ENCODE measurements at regions not wholly inside any gene's neighbourhood (a gene's known extent, or its start where the extent isn't known, plus 50 kb on each side); places are given as distances from the start of the nearest gene placed in this dataset.

DNA sequence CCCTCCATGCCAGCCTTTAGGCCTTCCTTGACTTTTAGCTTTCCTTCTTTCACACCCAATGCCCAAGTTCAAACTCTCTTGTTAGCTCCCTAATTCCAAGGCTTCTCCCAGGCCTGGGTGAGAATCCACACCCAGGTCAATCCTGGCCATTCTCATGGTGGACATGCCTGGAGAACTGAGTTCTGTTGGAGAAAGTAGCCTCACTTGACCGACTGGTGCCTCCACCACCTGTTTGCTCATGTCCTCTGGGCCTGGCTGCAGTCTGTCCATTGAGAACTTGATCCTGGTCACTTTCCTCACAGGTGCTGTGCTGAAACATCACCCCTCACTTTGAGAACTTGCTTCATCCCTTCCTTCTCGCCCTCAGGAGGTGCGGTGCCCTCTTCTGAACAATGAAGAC lies 189.1 kb upstream of the TWIST2 start:
- Mint-ChIP-seq H3K27ac (no peak overlapping the region), H3K9me3 (peaks cover 6% of the 10 kb centered on the region), H3K36me3 (ENCODE audit: low read depth) (no peaks in the 10 kb centered on the region), H3K27me3 (ENCODE audit: low read depth) (peaks cover 6% of the 10 kb centered on the region), H3K4me3 (no peak overlapping the region), H3K4me1 (ENCODE audit: low read depth) (no peaks in the 10 kb centered on the region)

DNA sequence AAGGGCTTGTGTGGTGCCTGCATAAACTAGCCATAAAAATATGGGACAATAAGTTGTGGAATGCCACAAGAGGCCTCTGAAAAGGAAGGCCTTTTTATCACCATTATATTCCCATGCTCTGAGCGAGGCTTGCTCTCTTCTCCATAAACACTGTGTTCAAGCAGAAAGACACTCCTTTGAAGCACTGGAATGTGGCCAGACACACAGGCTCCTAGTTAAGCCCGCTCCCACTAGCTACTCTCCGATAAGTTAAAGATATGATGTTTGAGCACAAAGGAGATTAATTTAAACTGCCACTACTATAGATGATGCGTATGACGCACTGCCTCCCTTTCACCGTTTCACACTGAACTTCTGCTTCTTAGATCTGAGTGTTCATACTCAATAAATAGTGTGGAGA lies 188.7 kb upstream of the TWIST2 start:
- Mint-ChIP-seq H3K36me3 (ENCODE audit: low read depth) (no peaks in the 10 kb centered on the region), H3K27me3 (ENCODE audit: low read depth) (peaks cover 8% of the 10 kb centered on the region), H3K27ac (no peak overlapping the region), H3K9me3 (peaks cover 9% of the 10 kb centered on the region), H3K4me1 (ENCODE audit: low read depth) (no peaks in the 10 kb centered on the region), H3K4me3 (no peak overlapping the region)

DNA sequence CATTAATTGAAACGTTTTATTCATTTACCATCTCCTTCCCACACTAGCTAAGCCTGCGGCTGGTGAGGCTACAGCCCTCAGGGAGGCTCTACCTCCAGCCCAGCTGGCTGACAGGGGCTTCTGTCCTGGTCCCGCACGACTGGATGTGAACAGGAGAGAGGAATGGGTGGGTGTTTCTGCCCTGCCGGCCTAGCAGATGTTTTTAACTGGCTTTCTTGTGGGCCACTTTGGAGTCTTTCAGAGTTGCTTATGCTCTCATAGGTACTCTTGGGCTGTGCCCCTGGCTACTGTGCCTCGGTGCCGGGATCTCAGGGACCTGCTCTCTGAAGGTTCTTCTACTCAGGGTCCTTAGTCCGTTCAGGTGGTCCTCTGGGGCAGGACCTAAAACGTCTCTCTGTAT lies 184.3 kb upstream of the TWIST2 start:
- H3K36me3 Mint-ChIP-seq (ENCODE audit: low read depth): no peaks in the 10 kb centered on the region
- H3K9me3 Mint-ChIP-seq: peaks cover 9% of the 10 kb centered on the region
- no peaks in the 10 kb centered on the region for H3K4me1 Mint-ChIP-seq (ENCODE audit: low read depth)
- no peak overlapping the region for H3K27ac Mint-ChIP-seq
- H3K4me3 Mint-ChIP-seq: no peak overlapping the region
- H3K27me3 Mint-ChIP-seq (ENCODE audit: low read depth): peaks cover 10% of the 10 kb centered on the region

DNA sequence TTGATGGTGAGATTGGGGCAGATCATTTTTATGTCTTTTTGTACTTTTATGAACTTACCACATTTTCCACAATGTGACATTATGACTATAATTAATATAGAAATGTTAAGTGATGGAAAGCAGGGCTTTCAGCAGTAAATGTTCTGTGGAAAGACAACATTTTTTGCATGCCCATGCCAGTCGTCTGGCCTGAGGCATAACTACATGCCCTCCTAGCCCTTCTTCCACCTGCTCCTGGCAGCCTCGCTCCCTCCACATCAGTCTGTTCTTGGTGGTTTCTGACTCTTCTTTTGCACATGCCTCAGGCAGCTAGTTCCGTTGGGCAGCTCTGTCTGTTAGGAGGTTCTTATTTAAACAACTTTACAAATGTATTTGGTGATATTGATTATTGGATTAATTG lies 182.0 kb upstream of the TWIST2 start:
- no peak overlapping the region for H3K4me3 Mint-ChIP-seq
- peaks cover 3% of the 10 kb centered on the region for H3K36me3 Mint-ChIP-seq (ENCODE audit: low read depth)
- no peak overlapping the region for H3K27ac Mint-ChIP-seq
- H3K4me1 Mint-ChIP-seq (ENCODE audit: low read depth): no peaks in the 10 kb centered on the region
- peaks cover 13% of the 10 kb centered on the region for H3K9me3 Mint-ChIP-seq
- H3K27me3 Mint-ChIP-seq (ENCODE audit: low read depth): peaks cover 10% of the 10 kb centered on the region

DNA sequence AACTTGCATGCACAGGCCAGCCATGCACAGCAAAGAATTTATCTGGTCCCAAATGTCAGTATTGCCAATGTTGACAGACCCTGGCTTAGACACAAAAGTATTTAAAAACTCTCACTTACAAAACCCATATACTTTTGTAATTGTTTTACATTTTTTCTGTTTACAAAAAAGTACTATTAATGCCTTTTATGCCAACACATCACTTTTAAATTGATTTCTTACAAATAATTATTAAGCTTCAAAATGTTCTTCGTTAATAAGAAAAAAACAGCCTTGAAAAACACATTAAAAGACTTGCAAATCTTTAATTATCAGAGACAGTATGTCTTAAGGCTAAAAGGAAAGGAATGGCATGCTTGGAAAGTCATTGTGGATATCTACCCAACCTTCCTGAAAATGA lies 181.3 kb upstream of the TWIST2 start:
- peaks cover 10% of the 10 kb centered on the region for H3K27me3 Mint-ChIP-seq (ENCODE audit: low read depth)
- no peak overlapping the region for H3K4me3 Mint-ChIP-seq
- peaks cover 13% of the 10 kb centered on the region for H3K9me3 Mint-ChIP-seq
- H3K36me3 Mint-ChIP-seq (ENCODE audit: low read depth): peaks cover 3% of the 10 kb centered on the region
- H3K27ac Mint-ChIP-seq: no peak overlapping the region
- no peaks in the 10 kb centered on the region for H3K4me1 Mint-ChIP-seq (ENCODE audit: low read depth)

DNA sequence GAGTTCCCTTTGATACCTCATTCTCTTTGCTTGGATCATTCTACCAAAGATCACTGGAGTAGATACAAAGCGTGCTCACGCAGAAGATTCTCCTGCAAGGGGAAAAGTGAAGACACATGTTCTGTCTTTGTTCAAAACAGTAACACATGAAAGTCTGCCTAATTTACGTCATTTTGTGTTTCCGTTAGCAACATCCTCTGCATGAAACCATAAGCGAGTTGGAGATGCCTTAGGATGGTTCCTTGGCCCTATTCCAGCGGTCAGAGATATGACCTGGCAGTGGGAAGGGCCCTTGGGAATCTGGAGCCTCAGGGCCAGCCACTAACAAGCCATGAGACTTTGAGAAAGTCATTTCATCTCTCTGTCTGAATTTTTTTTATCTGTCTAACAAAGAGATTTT lies 180.9 kb upstream of the TWIST2 start:
- no peak overlapping the region for H3K4me3 Mint-ChIP-seq
- no peaks in the 10 kb centered on the region for H3K4me1 Mint-ChIP-seq (ENCODE audit: low read depth)
- no peak overlapping the region for H3K27ac Mint-ChIP-seq
- peaks cover 10% of the 10 kb centered on the region for H3K27me3 Mint-ChIP-seq (ENCODE audit: low read depth)
- H3K36me3 Mint-ChIP-seq (ENCODE audit: low read depth): peaks cover 3% of the 10 kb centered on the region
- H3K9me3 Mint-ChIP-seq: peaks cover 13% of the 10 kb centered on the region

DNA sequence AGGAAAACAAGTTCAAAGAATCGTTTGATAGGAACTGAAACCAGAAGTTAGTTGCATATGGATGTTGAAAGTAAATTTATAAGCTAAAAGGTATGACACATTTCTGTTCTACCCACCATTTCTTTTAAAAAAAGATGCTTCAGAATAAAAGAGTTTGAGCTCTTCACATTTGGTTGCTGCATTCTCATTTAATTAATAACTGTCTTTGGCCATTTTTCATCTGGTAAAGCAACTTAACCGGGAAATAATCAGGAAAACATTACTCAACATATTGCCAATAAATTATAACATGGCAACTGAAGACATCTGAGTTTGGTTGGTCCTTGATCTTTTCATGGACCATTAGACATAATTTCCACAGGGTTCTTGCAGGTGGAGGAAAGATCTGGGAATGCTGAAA lies 180.2 kb upstream of the TWIST2 start:
- Mint-ChIP-seq H3K4me3 (no peak overlapping the region), H3K36me3 (ENCODE audit: low read depth) (peaks cover 3% of the 10 kb centered on the region), H3K27ac (no peak overlapping the region), H3K9me3 (peaks cover 13% of the 10 kb centered on the region), H3K27me3 (ENCODE audit: low read depth) (peaks cover 14% of the 10 kb centered on the region), H3K4me1 (ENCODE audit: low read depth) (no peaks in the 10 kb centered on the region)

DNA sequence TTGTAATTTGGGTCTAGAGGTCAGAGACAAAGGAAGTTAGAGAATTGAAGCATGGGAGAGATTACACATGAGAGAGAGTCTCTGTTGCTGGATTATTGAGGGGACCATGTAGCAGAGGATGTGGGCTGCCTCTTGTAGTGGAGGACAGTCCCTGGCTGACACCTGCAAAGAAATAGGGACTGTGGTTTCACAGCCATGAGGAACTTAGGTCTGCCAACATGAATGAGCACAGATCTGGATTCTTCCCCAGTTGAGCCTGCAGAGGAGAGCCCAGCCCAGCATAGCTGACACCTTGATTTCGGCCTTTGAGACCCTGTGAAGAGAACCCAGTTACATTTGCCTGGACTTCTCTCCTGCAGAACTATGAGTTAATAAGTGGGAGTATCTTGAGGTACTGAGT lies 179.5 kb upstream of the TWIST2 start:
- Mint-ChIP-seq H3K9me3 (peaks cover 7% of the 10 kb centered on the region), H3K36me3 (ENCODE audit: low read depth) (peaks cover 3% of the 10 kb centered on the region), H3K27ac (no peak overlapping the region), H3K4me1 (ENCODE audit: low read depth) (no peaks in the 10 kb centered on the region), H3K27me3 (ENCODE audit: low read depth) (peaks cover 14% of the 10 kb centered on the region), H3K4me3 (no peak overlapping the region)

DNA sequence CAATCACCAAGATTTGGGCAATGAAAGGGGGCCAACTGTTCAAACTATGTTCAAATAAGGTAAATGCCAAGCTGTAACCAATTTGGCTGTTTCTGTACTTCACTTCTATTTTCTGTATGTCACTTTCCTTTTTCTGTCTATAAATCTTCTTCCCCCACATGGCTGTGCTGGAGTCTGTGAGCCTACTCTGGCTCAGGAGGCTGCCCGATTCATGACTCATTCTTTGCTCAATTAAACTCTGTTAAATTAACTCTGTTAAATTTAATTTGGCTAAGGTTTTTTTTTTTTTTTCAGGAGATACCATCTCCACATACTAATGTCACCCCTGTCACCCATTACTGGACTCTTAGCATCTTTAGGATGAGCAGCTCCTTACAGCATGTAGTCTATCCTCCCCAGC lies 178.8 kb upstream of the TWIST2 start:
- H3K27me3 Mint-ChIP-seq (ENCODE audit: low read depth): peaks cover 9% of the 10 kb centered on the region
- no peaks in the 10 kb centered on the region for H3K4me1 Mint-ChIP-seq (ENCODE audit: low read depth)
- no peak overlapping the region for H3K27ac Mint-ChIP-seq
- no peak overlapping the region for H3K4me3 Mint-ChIP-seq
- H3K36me3 Mint-ChIP-seq (ENCODE audit: low read depth): peaks cover 3% of the 10 kb centered on the region
- peaks cover 4% of the 10 kb centered on the region for H3K9me3 Mint-ChIP-seq

DNA sequence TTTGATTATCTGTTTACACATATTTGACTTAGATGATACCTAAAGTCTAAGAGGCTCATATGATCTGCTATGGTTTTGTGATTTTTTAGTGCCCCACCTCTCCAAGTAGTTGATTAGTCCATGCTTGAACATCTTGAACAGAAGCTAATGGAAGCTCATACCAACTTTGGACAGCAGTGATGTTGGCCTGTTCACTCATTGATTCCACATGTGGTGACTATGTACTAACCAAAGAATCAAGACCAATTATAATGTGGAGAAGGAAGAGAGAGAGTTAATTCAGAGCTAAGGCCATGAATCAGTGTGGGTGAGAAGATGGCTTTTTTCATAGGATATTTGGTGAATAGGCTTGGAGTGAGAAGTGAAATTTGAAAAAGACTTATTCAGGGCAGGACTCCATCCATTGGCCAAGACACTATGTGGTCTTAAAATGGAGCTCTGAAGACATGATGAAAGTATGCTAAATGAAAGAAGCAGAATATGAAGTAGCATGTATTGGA lies 178.3 kb upstream of the TWIST2 start:
- H3K9me3 Mint-ChIP-seq: peaks cover 4% of the 10 kb centered on the region
- H3K36me3 Mint-ChIP-seq (ENCODE audit: low read depth): peaks cover 3% of the 10 kb centered on the region
- H3K4me3 Mint-ChIP-seq: no peak overlapping the region
- H3K27ac Mint-ChIP-seq: no peak overlapping the region
- H3K4me1 Mint-ChIP-seq (ENCODE audit: low read depth): no peaks in the 10 kb centered on the region
- H3K27me3 Mint-ChIP-seq (ENCODE audit: low read depth): peaks cover 9% of the 10 kb centered on the region

DNA sequence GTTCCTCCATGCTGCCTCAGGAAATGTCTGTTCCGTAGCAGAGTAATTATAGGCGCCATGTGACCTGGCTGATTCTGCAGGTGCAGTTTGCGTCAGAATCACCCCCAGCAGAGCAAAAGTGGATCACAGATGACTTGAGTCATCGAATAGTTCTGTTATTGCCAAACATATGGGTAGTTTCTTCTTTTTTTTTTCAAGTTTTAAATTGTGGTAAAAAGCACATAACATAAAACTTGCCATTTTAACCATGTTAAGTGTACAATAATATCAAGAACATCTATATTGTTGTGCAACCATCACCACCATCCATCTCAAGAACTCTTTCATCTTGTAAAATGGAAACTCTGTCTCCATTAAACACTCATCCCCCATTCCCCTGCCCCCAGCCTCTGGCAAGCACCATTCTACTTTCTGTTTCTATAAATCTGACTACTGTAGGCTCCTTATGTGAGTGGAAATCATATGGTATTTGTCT lies 177.7 kb upstream of the TWIST2 start:
- Mint-ChIP-seq H3K27me3 (ENCODE audit: low read depth) (peaks cover 8% of the 10 kb centered on the region), H3K4me3 (no peak overlapping the region), H3K9me3 (peaks cover 4% of the 10 kb centered on the region), H3K4me1 (ENCODE audit: low read depth) (no peaks in the 10 kb centered on the region), H3K27ac (no peak overlapping the region), H3K36me3 (ENCODE audit: low read depth) (peaks cover 3% of the 10 kb centered on the region)

DNA sequence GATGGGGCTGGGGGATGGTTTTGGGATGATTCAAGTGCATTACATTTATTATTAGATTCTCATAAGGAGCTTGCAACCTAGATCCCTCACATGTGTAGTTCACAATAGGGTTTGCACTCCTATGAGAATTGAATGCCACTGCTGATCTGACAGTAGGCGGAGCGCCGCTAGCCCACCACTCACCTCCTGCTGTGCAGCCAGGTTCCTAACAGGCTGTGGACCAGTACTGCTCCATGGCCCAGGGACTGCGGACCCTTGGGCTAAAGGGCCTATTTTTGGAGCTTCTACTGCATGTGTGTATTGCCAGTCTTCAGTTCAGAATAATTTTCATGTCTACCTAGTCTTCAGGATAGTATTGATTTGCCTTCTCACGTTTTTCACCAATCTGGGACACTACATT lies 165.3 kb upstream of the TWIST2 start:
- Mint-ChIP-seq H3K36me3 (ENCODE audit: low read depth) (no peaks in the 10 kb centered on the region), H3K4me1 (ENCODE audit: low read depth) (peaks cover 10% of the 10 kb centered on the region), H3K9me3 (peaks cover 7% of the 10 kb centered on the region), H3K27ac (no peak overlapping the region), H3K27me3 (ENCODE audit: low read depth) (peaks cover 20% of the 10 kb centered on the region), H3K4me3 (no peak overlapping the region)

DNA sequence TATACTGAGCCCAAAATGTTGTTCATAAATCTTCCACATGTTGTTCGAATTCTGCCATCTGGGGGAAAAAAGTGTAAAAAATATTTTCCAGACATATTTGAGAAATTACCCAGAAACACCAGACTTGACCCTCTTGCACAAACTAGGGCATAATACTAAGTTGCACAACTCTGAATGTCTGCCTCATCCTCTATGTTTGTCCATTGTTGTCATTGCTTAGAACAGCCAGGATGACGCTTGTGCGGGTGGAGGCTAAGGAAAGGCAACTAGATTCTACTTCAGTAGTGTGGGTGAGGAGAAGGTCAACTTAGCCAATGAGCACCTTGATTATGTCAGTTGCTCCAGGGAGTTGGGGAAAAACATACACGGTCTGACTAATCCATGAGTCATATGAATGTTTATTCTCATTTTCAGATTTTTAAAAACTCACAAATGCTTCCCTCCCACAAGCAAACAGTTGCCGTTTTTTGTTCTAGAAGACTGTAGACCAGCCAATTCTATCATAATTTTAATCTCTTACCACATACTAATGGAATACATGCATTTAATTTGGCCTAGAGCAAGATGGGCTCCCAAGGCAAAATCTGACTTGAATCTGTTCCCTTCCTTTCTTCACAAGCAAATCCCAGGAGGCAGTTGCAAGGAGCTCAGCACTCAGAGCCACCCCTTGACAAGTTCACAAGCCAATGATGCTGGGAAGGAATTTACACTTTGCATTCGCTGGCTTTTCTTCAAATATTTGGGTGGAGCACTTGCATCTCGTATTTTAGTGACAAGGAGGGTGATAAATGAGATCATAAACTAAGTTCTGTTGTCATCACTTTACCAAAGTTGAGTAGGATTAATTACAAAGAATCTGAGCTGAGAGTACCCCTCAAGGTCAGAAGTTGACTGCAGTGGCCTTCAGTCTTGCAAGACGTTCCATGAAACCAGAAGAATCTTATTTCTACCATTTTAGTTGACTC lies 163.2 kb upstream of the TWIST2 start:
- Mint-ChIP-seq H3K36me3 (ENCODE audit: low read depth) (no peaks in the 10 kb centered on the region), H3K4me3 (no peak overlapping the region), H3K27ac (no peak overlapping the region), H3K9me3 (no peaks in the 10 kb centered on the region), H3K4me1 (ENCODE audit: low read depth) (peaks cover 10% of the 10 kb centered on the region), H3K27me3 (ENCODE audit: low read depth) (peaks cover 13% of the 10 kb centered on the region)

DNA sequence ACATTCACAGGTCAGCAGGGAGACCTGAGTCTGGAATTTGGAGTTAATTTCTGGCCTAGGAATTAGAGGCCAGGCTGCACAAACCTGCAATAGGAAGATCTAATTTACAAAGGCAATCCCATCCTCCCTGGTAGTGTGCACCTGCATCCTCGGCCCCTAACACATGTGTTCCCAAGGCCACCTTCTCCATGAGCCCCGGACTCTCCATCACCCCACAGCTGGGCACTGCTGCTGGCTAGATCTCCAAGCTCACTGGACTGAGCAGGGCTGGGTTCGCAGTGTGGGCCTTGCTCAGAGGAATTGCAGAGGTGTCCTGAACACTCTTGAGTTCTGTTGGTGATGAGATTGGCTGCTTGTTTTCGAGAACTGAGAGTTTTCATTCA lies 162.6 kb upstream of the TWIST2 start:
- Mint-ChIP-seq H3K36me3 (ENCODE audit: low read depth) (no peaks in the 10 kb centered on the region), H3K4me1 (ENCODE audit: low read depth) (peaks cover 10% of the 10 kb centered on the region), H3K9me3 (no peaks in the 10 kb centered on the region), H3K27me3 (ENCODE audit: low read depth) (peaks cover 12% of the 10 kb centered on the region), H3K4me3 (no peak overlapping the region), H3K27ac (no peak overlapping the region)

DNA sequence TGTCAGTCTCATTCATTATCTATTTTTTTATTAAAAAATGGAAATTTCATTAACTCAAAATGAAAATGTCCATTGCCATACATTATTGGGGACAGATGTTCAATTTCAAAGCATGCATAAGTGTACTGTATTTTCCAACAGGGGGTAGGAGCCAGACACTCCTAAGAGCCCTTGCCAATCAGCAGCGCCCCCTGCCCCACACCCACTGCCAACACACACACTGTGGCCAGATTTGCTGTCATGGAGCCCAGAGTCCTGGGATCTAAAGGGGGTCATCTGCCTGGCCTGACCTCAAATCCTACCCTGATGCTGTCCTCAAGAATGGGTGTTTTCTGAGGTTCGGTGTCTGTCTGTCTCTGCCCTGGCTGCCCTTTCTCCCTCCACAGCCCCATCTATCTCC lies 162.2 kb upstream of the TWIST2 start:
- Mint-ChIP-seq H3K4me3 (no peak overlapping the region), H3K4me1 (ENCODE audit: low read depth) (peaks cover 10% of the 10 kb centered on the region), H3K27me3 (ENCODE audit: low read depth) (peaks cover 12% of the 10 kb centered on the region), H3K27ac (no peak overlapping the region), H3K36me3 (ENCODE audit: low read depth) (no peaks in the 10 kb centered on the region), H3K9me3 (no peaks in the 10 kb centered on the region)

All from T-helper 1 cell treated with Interleukin-12 subunit alpha and Interleukin-12 subunit beta and Interleukin-4 antibody, amounts not matched to agents 30 μg/mL and 1 μg/mL, for 36 hours (primary cell).